ENCODE measurements at regions not wholly inside any gene's neighbourhood (a gene's known extent, or its start where the extent isn't known, plus 50 kb on each side); places are given as distances from the start of the nearest gene placed in this dataset.

GRCh38 chr22:49619301-49619700, 208.4 kb downstream of the BRD1 start:
- Histone ChIP-seq H3K36me3 (ENCODE audit: control insufficient read depth in 2 of 2, insufficient read depth in 2 of 2, low read length in 2 of 2) (no peaks in the 10 kb centered on the region), H3K27me3 (ENCODE audit: control insufficient read depth in 2 of 2, insufficient read depth in 2 of 2, low read length in 2 of 2) (no peaks in the 10 kb centered on the region), H3K9me3 (ENCODE audit: control insufficient read depth in 2 of 2, low read length in 2 of 2) (no peaks in the 10 kb centered on the region), H3K9ac (ENCODE audit: low read depth in 1 of 2, low read length in 2 of 2) (no peak overlapping the region), H3K4me3 (ENCODE audit: low read length in 2 of 2) (no peak overlapping the region), H3K4me1 (ENCODE audit: control insufficient read depth in 2 of 2, insufficient read depth in 2 of 2, low read length in 2 of 2) (no peaks in the 10 kb centered on the region), H3K27ac (ENCODE audit: low read depth in 2 of 2, low read length in 2 of 2) (no peak overlapping the region)

GRCh38 chr22:49618677-49618953, 209.1 kb downstream of the BRD1 start:
- no peaks in the 10 kb centered on the region for H3K4me1 ChIP-seq (ENCODE audit: control insufficient read depth in 2 of 2, insufficient read depth in 2 of 2, low read length in 2 of 2)
- no peaks in the 10 kb centered on the region for H3K27me3 ChIP-seq (ENCODE audit: control insufficient read depth in 2 of 2, insufficient read depth in 2 of 2, low read length in 2 of 2)
- no peak overlapping the region for H3K9ac ChIP-seq (ENCODE audit: low read depth in 1 of 2, low read length in 2 of 2)
- no peaks in the 10 kb centered on the region for H3K36me3 ChIP-seq (ENCODE audit: control insufficient read depth in 2 of 2, insufficient read depth in 2 of 2, low read length in 2 of 2)
- H3K4me3 ChIP-seq (ENCODE audit: low read length in 2 of 2), result no peak overlapping the region
- H3K27ac ChIP-seq (ENCODE audit: low read depth in 2 of 2, low read length in 2 of 2), result no peak overlapping the region
- H3K9me3 ChIP-seq (ENCODE audit: control insufficient read depth in 2 of 2, low read length in 2 of 2), result no peaks in the 10 kb centered on the region

GRCh38 chr22:49617866-49618676, 209.6 kb downstream of the BRD1 start:
- Histone ChIP-seq H3K9me3 (ENCODE audit: control insufficient read depth in 2 of 2, low read length in 2 of 2) (no peaks in the 10 kb centered on the region), H3K36me3 (ENCODE audit: control insufficient read depth in 2 of 2, insufficient read depth in 2 of 2, low read length in 2 of 2) (no peaks in the 10 kb centered on the region), H3K9ac (ENCODE audit: low read depth in 1 of 2, low read length in 2 of 2) (no peak overlapping the region), H3K27me3 (ENCODE audit: control insufficient read depth in 2 of 2, insufficient read depth in 2 of 2, low read length in 2 of 2) (no peaks in the 10 kb centered on the region), H3K4me3 (ENCODE audit: low read length in 2 of 2) (no peak overlapping the region), H3K4me1 (ENCODE audit: control insufficient read depth in 2 of 2, insufficient read depth in 2 of 2, low read length in 2 of 2) (no peaks in the 10 kb centered on the region), H3K27ac (ENCODE audit: low read depth in 2 of 2, low read length in 2 of 2) (no peak overlapping the region)

- Histone ChIP-seq H3K36me3 (ENCODE audit: control insufficient read depth in 2 of 2, insufficient read depth in 2 of 2, low read length in 2 of 2) (no peaks in the 10 kb centered on the region), H3K9ac (ENCODE audit: low read depth in 1 of 2, low read length in 2 of 2) (no peak overlapping the region), H3K4me3 (ENCODE audit: low read length in 2 of 2) (no peak overlapping the region), H3K27ac (ENCODE audit: low read depth in 2 of 2, low read length in 2 of 2) (no peak overlapping the region), H3K27me3 (ENCODE audit: control insufficient read depth in 2 of 2, insufficient read depth in 2 of 2, low read length in 2 of 2) (no peaks in the 10 kb centered on the region), H3K9me3 (ENCODE audit: control insufficient read depth in 2 of 2, low read length in 2 of 2) (peaks cover 0 to 2% of the 10 kb centered on the region in 2 donors), H3K4me1 (ENCODE audit: control insufficient read depth in 2 of 2, insufficient read depth in 2 of 2, low read length in 2 of 2) (no peaks in the 10 kb centered on the region)
These were observed 210.4 kb downstream of the BRD1 start for GRCh38 chr22:49617264-49617663.

DNA sequence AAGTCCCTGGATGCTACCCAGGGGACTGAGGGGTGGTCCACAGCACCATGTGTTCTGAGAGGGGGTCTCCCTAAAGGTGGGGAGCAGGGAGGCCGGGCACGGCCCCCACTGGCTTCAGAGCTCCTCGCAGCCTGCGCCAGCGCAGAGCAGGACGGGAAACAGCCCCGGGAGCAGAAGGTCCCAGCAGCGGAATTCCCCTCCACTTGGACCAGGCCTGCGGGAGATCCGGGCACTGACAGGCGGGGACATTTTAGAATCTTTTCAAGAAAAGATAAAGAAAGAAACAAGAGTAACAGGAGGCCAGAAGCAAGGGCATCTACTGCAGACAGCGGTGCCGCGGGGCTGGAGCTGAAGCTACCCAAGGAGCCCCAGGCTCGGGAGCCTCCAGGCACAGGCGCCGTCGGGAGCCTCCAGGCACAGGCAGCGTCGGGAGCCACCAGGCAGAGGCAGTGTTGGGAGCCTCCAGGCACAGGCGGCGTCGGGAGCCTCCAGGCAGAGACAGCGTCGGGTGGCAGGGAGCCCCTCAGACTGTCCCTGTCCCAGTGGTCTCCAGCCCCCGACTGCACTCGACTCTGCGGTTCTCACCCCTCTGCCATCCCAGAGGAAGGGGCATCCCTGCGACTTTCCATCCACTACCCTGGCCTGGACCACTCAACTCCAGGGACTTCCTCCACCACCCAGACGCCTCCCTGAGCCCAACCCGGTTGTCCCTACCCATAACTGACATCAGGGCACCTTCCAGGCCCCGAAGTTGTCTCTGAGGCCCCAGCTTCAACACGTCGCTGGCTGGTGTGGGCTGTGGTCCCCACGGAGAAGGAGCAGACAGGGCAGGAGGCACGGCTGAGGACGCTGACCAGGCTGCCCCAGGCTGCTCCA, 211.1 kb downstream of the BRD1 start:
- no peak overlapping the region for H3K27ac ChIP-seq (ENCODE audit: low read depth in 2 of 2, low read length in 2 of 2)
- no peaks in the 10 kb centered on the region for H3K27me3 ChIP-seq (ENCODE audit: control insufficient read depth in 2 of 2, insufficient read depth in 2 of 2, low read length in 2 of 2)
- peaks cover 0 to 2% of the 10 kb centered on the region in 2 donors for H3K9me3 ChIP-seq (ENCODE audit: control insufficient read depth in 2 of 2, low read length in 2 of 2)
- H3K4me3 ChIP-seq (ENCODE audit: low read length in 2 of 2), result no peak overlapping the region
- no peaks in the 10 kb centered on the region for H3K4me1 ChIP-seq (ENCODE audit: control insufficient read depth in 2 of 2, insufficient read depth in 2 of 2, low read length in 2 of 2)
- H3K36me3 ChIP-seq (ENCODE audit: control insufficient read depth in 2 of 2, insufficient read depth in 2 of 2, low read length in 2 of 2), result no peaks in the 10 kb centered on the region
- no peak overlapping the region for H3K9ac ChIP-seq (ENCODE audit: low read depth in 1 of 2, low read length in 2 of 2)

DNA sequence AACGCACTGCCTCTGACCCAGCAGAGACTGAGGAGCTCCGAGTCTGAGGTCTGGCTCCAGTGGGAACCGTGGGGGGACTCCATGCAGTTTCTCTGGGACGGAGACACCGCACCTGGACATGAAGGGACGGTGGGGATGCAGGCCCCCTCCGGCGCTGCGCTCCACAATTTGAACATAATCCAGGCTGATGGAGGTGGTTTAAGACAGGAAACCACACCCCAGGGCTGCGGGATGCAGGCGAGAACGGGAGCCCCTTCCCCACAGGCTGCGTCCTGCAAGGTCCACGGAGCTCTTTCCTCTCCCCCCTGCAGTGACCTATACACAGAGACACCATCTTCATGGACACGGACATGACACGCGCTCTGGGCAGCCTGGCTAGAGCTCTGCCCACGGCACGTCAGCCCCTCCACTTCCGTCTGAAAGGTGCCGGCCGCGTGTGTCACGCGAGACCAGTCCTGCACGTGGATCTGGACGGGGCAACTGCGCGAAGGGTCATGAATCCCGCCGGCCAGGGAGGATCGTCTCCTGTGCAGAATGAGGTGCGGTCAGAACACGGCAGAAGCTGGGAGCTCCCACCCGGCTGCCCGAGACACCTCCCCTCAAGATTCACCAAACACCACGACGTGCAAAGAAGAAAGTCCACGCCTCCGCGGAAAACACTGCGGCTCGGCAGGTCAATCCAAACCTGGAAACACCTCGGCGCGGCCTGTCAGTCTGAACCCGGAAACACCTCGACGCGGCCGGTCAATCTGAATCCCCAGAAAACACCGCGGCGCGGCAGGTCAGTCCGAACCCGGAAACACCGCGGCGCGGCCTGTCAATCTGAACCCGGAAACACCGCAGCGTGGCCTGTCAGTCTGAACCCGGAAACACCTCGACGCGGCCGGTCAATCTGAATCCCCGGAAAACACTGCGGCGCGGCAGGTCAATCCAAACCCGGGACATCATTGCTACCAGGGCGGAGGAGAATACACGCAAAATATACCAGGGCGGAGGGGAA, 212.4 kb downstream of the BRD1 start:
- no peak overlapping the region for H3K27ac ChIP-seq (ENCODE audit: low read depth in 2 of 2, low read length in 2 of 2)
- H3K4me3 ChIP-seq (ENCODE audit: low read length in 2 of 2), result no peak overlapping the region
- H3K36me3 ChIP-seq (ENCODE audit: control insufficient read depth in 2 of 2, insufficient read depth in 2 of 2, low read length in 2 of 2), result no peaks in the 10 kb centered on the region
- H3K27me3 ChIP-seq (ENCODE audit: control insufficient read depth in 2 of 2, insufficient read depth in 2 of 2, low read length in 2 of 2), result no peaks in the 10 kb centered on the region
- no peaks in the 10 kb centered on the region for H3K4me1 ChIP-seq (ENCODE audit: control insufficient read depth in 2 of 2, insufficient read depth in 2 of 2, low read length in 2 of 2)
- no peak overlapping the region for H3K9ac ChIP-seq (ENCODE audit: low read depth in 1 of 2, low read length in 2 of 2)
- H3K9me3 ChIP-seq (ENCODE audit: control insufficient read depth in 2 of 2, low read length in 2 of 2), result peaks cover 0 to 2% of the 10 kb centered on the region in 2 donors

DNA sequence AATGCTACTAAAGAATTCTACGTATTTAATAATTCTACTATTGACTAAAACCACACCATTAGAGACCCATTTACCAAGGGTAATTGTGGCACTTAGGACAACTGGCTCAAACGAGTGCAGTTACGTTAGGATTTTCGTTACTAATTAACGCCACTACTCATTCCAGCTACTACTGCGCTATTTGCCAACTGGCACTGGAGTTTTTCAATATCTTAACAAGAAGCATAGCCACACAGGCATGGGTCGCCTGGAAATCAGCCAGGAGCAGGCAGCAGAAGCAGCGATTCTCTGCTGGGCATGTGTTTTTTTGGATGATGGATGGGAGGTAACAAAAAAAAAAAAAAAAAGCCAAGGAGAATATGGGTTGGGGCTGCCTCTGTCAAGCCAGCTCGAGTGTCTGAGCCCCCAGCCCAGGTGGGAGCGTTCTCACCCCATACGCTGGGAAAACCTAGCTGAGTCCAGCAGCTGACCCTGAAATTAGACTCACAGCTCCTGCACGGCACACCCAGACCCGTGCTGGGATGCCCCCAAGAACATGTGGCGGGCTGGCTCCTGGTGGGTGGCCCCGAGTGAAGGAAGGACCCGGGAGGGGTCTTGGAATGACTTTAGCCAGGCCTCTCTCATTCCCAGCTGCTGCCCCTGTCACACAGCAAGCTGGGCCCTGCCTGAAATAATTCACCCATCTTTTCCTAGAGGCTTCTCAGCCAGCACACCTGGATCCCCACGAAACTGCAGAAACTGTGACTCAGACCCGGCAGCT, 214.0 kb downstream of the BRD1 start:
- H3K9me3 ChIP-seq (ENCODE audit: control insufficient read depth in 2 of 2, low read length in 2 of 2), result peaks cover 0 to 2% of the 10 kb centered on the region in 2 donors
- no peaks in the 10 kb centered on the region for H3K36me3 ChIP-seq (ENCODE audit: control insufficient read depth in 2 of 2, insufficient read depth in 2 of 2, low read length in 2 of 2)
- H3K9ac ChIP-seq (ENCODE audit: low read depth in 1 of 2, low read length in 2 of 2), result no peak overlapping the region
- H3K4me1 ChIP-seq (ENCODE audit: control insufficient read depth in 2 of 2, insufficient read depth in 2 of 2, low read length in 2 of 2), result no peaks in the 10 kb centered on the region
- no peak overlapping the region for H3K27ac ChIP-seq (ENCODE audit: low read depth in 2 of 2, low read length in 2 of 2)
- H3K4me3 ChIP-seq (ENCODE audit: low read length in 2 of 2), result no peak overlapping the region
- no peaks in the 10 kb centered on the region for H3K27me3 ChIP-seq (ENCODE audit: control insufficient read depth in 2 of 2, insufficient read depth in 2 of 2, low read length in 2 of 2)

GRCh38 chr22:49613108-49613507, 214.6 kb downstream of the BRD1 start:
- Histone ChIP-seq H3K9me3 (ENCODE audit: control insufficient read depth in 2 of 2, low read length in 2 of 2) (peaks cover 0 to 2% of the 10 kb centered on the region in 2 donors), H3K27ac (ENCODE audit: low read depth in 2 of 2, low read length in 2 of 2) (no peak overlapping the region), H3K9ac (ENCODE audit: low read depth in 1 of 2, low read length in 2 of 2) (no peak overlapping the region), H3K27me3 (ENCODE audit: control insufficient read depth in 2 of 2, insufficient read depth in 2 of 2, low read length in 2 of 2) (no peaks in the 10 kb centered on the region), H3K4me3 (ENCODE audit: low read length in 2 of 2) (no peak overlapping the region), H3K4me1 (ENCODE audit: control insufficient read depth in 2 of 2, insufficient read depth in 2 of 2, low read length in 2 of 2) (no peaks in the 10 kb centered on the region), H3K36me3 (ENCODE audit: control insufficient read depth in 2 of 2, insufficient read depth in 2 of 2, low read length in 2 of 2) (no peaks in the 10 kb centered on the region)

DNA sequence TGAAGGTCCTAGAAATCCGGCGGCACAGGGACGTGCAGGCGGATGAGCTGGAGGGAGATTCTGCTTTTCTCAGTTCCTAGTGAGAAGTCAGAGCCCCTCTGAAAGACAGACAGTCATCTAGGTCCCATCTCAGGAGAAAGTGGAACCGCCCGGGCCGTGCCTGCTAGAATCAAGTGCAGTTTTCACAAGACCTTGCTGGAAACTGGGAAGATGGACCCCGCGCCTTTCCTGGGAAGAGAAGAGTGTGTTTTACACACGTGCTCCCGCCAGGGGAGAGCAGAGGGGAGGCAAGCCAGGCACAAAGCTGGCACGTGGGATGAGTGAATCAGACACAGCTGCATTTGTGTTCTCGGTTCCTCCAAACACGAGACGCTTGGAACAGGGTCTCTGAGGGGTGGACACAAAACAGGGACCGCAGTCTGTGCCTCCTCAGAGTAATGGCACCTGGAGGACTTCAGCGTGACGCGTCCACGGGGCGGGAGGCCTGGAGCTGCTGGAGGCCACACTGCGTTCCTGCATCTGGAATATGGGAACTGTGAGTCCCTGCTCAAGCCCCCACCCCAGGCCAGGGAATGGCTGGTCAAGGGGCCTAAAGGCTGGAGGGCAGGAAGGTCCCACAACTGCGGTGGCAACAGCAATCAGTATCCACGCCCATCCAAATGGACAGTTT, 218.3 kb downstream of the BRD1 start:
- H3K27me3 ChIP-seq (ENCODE audit: control insufficient read depth in 2 of 2, insufficient read depth in 2 of 2, low read length in 2 of 2), result no peaks in the 10 kb centered on the region
- peaks cover 2 to 5% of the 10 kb centered on the region in 2 donors for H3K9me3 ChIP-seq (ENCODE audit: control insufficient read depth in 2 of 2, low read length in 2 of 2)
- H3K27ac ChIP-seq (ENCODE audit: low read depth in 2 of 2, low read length in 2 of 2), result no peak overlapping the region
- no peak overlapping the region for H3K9ac ChIP-seq (ENCODE audit: low read depth in 1 of 2, low read length in 2 of 2)
- H3K36me3 ChIP-seq (ENCODE audit: control insufficient read depth in 2 of 2, insufficient read depth in 2 of 2, low read length in 2 of 2), result no peaks in the 10 kb centered on the region
- no peaks in the 10 kb centered on the region for H3K4me1 ChIP-seq (ENCODE audit: control insufficient read depth in 2 of 2, insufficient read depth in 2 of 2, low read length in 2 of 2)
- H3K4me3 ChIP-seq (ENCODE audit: low read length in 2 of 2), result no peak overlapping the region
